HG02642 (cell line): ENCODE measurements at regions not wholly inside any gene's neighbourhood (a gene's known extent, or its start where the extent isn't known, plus 50 kb on each side); places are given as distances from the start of the nearest gene placed in this dataset.
"Not testable (repeated sequence)": the region's sequence is repeated elsewhere in the genome, so short reads cannot be mapped to it uniquely, and the experiment has no call there.

Experiments used
- ATAC-seq: cut with Tn5 transposase; IDR thresholded peaks from one replicate; pipeline ENCODE4 v1.9.1; 2021; ENCODE audit warnings: mild to moderate bottlenecking; ENCODE audit not compliant: unreplicated experiment, poor library complexity

DNA sequence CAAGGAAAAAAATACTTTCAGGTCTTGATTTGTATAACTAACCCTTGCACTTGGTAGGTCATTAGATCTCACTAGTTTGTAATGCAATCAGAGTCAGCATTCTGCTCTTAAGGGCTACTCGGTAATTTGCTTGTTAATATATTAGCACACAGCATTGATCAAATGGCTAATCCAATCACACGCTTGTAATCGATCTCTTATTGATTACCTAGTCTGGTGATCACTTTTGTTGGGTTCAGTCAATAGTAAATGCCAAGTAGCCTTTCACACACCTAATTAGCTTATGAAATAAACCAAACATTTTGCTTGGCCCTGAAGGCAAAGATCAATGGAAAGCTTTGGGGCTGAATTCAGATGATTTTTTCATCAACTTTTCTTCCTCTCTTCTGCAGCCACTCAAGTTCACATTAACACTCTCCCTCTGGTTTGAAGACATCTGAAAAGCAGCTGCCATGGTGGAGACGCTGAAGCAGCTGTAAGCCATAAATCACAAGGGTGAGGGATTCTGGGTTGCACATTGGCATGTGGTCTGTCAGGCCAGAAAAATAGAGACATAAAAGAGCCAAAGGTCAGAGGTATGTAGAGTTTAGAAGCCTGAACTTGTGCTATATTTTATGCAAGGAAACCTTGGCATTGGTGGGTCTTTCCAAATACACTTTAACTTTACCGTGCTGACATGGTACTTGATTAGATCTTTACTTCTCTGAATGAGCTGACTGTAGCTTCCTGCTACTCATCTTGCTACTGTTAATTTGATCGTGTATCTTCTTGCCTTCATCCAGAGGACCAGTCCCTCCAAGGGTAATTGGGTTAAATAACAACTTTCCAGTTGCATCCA lies 234.4 kb downstream of the SIM1 start:
- no peak for ATAC-seq

DNA sequence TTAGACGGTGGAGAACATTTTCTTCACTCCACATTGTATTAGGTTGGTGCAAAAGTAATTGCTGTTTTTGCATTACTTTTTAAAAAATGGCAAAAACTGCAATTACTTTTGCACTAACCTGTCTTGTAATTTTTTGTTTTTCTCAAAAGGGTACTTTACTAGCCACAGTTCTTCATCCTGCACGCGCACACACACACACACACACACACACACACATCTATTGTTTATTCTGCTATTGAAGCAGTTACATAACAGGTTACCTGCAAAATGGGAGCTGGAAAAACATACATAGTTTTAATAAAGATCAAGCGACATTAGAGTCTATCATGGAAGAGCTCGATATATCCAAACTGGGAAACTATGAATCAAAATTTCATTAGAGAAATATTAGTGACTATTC lies 235.2 kb downstream of the SIM1 start:
- ATAC-seq, result no peak

DNA sequence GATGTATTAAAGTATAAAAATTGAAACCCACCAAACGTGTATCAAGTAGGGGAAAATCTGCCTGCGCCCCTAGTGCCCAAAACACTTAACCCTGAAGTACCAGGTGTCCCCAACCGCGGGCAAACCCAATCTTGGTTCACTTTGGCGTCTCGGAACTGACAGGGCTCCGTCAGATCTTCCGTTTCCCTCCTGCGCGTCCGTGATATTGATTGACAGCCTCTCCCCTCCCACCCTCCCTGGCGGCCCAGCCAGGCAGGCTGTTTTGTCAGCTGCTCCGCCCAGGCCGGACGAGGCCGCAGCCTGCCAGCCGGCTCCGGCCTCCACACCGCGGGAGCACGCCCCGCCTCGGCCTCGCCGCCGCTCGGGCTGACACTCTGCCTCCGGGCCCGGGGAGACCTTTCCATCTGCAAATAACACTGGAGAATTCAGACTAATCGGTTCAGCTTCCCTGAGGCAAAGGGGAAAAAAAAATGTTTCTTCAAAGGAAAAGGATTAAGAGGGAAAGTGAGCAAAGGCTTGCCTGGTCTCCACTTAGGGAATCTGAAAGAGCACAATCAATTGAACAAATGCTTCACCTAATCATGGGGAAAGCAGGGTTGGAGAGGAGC lies 234.9 kb upstream of the MCHR2 start:
- ATAC-seq, result peak; percentile 100

DNA sequence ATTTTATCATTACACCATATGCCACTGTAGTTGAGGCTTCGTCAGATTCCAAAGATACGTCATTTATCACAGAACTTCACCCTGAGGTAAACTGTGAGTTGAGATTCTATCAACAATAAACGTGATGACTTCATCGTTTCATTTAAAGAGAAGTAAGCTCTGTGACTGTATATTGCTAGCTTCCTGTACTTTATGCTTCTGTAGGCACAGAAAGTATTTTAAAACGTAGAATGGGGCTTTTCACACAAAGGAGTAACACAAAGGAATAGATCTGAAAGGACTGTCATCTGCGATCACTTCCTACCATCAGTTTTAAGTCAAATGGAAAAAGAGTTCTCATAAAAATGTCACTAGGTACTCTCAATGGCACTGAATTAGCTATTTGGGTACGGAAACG lies 234.4 kb upstream of the MCHR2 start:
- peak; percentile 10 for ATAC-seq

DNA sequence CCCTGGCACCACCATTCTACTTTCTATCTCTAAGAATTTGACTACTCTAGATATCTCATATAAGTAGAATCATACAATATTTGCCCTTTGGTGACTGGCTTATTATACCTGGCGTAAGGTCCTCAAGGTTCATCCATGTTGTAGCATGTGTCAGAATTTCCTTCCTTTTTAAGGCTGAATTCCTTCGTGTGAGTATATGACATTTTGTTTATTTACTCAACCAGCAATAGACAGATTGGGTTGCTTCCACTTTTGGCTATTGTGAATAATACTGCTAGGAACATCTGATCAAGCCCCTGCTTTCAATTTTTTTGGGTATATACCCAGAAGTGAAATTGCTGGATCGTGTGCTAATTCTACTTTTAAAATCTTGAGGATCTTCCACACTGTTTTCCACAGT lies 232.8 kb upstream of the MCHR2 start:
- ATAC-seq, result no peak

DNA sequence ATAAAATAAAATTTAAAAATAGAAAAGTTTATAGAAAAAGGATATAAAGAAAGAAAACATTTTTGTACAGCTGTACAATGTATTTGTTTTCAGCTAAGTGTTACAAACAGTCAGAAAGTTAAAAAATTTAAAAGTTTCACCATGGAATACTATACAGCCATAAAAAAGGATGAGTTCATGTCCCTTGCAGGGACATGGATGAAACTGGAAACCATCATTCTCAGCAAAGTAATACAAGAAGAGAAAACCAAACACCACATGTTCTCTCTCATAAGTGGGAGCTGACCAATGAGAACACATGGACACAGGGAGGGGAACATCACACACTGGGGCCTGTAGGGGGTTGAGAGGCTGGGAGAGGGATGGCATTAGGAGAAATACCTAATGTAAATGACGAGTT lies 229.9 kb upstream of the MCHR2 start:
- not testable (repeated sequence) for ATAC-seq

DNA sequence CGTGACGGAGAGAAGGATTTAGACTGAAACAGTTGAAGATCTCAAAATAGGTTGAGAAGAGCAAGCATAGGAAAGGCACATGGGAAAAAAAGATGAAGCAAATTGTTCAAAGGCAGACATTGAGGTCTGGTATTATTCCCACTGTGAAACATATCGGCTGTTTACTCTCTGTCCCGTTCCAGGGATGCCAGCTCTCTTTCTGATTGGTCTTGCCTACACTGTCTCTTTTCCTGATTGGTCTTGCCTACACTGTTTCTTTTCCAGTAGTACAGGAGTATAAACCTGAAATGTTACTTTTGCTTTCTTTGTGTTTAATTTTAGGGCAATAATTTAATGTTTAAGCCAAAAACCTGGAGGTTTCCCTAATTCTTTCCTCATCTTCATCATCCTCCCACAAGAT lies 226.5 kb upstream of the MCHR2 start:
- ATAC-seq, result no peak

DNA sequence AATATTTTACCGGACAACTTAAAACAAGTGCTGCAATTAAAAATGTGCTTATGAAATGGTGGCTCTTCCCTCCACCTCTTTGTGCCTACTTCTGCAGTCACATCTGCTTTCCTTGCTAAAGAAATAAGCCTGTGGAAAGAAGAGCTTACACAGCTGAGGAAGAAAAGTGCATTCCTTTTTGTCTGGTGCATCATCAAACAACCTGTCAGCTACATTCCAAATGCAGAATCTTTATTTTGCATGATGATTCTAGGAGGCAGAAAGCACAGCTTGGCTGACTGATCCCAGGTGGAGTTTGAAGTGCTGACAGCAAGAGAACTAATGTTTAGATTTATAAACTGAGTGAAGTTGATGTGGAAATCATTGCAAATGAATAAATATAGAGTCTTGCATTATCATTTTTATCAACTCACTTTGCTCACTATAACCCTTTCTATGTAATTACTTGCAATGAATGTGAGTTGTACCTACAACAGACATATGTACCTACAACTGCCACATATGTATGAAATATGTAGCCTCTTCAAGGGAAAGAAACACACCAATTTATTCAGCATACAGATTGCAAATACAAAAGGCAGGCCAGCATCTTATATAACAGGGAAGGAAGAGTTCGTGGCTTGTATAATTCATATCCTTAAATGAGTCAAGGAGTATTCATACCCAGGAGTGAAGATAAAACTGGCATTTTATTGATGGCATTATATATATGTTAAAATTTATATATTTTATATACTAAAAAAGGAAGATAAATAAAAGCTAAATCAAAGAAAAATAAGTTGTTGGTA lies 223.4 kb upstream of the MCHR2 start:
- no peak for ATAC-seq

DNA sequence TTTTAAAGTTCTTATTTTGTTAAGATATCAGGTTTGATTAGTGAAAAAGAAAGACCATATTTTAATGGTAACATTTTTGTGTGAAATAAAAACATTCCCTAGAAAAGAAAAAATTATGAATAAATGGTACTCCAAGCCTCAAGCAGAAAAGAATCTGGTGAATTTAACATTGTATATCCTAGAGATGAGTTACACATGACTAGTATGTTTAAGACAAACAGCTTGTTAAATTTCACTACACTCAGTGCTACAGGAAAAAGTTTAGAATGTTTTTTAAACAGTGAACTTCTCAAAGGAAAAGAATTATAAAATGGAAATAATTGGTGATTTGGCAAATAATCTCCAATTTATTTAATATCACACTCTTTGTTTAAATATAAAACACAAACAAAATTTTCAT lies 222.7 kb upstream of the MCHR2 start:
- no peak for ATAC-seq

DNA sequence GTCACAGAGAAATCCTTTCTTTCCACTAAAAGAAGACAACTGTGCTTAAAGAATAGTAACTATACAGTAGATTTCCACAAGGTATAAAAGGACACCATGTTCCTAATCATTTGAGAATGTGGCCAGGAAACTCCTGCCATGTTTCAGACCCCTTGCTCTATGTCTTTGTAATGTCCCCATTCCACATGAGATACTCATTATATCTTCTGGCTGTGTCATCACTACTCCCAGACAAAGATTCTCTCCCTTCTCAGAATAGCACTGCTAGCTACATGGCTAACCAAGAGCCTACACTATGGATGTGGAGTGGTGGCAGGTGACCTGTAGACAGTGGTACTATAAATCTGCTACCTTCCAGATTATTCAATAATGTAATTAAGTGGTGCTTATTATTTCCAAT lies 218.1 kb upstream of the MCHR2 start:
- no peak for ATAC-seq

DNA sequence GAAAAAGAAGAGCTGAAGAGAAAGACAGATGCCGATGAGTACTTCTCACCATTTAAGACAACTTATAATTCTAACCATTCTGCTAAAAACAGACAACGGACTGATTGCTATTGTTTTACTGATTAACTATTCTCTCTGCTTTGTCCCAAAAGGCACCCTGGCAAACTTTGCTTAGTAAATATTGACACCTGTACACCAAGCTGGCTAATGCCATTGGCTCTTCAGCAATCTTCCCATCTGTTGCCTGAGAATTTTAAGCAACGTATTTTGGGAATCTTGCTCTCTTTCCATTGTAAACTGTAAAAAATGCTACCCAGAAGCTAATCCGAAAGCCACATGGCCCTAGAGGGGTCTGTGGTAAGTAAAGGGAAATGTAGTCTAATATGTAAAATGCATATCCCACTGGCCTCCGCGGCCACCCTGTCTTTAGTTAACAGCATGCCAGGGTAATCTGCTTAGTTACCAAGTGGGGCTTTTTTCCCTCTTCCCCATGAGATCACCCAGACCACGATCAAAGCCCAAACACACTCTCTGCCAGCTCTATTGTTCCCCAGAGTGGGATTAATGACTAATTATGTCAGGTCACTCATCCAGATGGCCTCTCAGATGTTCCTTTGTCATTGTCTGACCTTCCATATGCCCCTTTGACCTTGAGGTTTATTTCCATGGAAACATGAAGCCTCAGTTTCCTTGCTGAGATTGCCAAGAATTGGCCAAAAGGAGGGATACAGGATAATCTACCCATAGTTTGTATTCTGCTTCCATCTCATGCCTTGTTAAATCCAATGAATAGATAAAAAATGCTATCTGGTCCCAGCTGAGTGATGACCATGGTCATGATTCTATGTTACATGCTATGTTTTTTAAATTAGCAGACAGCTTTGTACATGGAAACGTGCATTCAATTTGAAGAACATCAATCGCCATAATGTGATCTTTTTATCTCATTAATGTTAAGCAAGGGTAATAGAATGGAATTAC lies 216.4 kb upstream of the MCHR2 start:
- no peak for ATAC-seq

DNA sequence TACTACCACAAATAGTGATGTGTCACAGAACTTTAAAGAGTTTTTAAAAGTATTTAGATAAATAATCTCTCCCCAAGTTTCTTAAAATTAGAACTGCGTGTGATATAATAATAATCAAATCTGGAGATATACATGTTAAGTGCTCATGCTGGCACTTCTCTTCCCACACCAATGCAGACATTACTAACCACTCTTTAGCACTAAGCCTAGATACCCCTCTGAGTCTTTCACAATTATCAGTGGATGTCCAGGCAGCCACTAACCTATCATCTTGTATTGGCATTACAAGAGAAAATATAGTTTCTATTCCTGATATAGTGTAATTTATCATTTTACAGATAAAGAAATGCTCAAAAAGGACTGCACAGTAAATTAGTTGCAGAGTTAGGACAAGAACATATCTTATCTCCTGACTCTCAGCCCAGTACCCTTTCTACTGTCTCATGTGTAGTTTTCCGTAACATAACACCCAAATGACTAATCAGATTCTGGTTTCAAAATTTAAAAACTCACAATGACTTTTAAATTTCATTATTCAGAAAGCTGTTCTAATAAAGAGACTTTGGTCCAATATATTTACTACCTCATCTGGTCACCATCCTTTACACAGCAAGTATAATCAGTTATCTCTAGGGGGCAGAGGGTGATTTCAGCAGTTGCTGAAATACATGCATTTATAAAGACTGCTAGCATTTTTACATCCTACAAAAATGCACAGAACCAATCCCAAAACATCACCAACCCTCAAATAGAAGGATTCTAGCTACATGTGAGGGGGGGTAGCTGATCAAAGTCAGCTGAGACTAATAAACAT lies 215.5 kb upstream of the MCHR2 start:
- no peak for ATAC-seq

DNA sequence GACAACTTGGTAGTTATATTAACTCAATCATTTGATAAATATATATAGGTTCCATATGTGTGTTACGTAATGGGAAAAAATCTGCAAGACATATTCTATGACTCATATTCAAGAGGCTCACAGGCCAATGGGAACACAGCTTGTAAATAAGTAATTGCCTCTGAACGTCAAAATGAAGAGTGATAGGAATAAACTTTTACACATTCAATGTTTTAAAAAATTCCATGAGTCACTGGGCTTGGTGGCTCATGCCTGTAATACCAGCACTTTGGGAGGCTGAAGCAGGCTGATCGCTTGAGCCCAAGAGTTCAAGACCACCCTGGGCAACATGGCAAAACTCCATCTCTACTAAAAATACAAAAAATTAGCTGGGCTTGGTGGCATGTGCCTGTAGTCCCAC lies 209.4 kb upstream of the MCHR2 start:
- ATAC-seq, result no peak

DNA sequence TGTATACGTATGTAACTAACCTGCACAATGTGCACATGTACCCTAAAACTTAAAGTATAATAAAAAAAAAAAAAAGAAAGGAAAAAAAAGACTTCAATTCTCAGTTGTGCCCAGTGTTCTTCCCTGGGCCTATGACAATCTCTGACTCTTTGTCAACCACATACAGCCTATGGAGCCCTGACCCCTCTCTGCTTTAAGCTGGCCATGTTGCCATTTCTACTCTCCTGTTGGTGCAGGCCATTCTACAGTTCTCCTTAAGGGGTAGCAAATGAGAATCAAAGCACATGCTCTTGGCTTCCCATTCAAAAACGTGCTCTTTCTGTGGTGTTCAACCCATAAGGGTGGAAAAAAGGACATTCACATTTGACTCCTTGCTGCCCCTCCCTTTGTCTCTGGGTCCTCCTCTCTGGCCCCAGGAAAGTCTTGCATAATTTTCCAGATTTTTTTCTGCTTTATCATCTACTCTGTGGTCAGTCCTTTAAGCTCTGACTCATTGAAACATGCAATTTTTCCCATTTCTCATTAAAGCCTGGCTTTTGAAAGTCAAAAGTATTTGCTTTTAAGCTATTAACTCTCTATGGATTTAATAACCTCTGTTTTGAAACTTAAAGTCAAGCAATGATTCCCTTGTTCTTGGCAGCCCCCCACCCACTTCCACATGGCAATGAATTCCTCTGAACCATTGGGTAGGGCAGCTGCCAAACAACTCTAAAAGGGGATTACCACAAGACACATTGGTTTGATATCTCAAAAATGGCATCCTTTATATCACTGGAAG lies 208.6 kb upstream of the MCHR2 start:
- ATAC-seq, result no peak

DNA sequence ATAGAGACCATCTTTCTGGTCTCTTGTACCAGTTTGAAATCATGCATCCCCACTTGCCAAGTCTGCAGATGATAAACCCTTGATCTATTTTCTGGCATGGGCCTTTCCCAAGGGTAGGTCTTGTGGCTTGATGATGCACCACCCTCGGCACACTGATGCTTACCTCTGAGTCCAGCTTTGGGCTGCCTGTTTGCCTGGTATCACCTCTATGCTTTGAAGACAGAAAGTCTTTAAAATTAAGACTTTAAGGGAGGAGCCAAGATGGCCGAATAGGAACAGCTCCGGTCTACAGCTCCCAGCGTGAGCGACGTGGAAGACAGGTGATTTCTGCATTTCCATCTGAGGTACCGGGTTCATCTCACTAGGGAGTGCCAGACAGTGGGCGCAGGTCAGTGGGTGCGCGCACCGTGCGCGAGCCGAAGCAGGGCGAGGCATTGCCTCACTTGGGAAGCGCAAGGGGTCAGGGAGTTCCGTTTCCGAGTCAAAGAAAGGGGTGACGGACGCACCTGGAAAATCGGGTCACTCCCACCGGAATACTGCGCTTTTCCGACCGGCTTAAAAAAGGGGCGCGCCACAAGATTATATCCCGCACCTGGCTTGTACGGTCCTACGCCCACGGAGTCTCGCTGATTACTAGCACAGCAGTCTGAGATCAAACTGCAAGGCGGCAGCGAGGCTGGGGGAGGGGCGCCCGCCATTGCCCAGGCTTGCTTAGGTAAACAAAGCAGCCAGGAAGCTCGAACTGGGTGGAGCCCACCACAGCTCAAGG lies 202.4 kb upstream of the MCHR2 start:
- ATAC-seq, result not testable (repeated sequence)

DNA sequence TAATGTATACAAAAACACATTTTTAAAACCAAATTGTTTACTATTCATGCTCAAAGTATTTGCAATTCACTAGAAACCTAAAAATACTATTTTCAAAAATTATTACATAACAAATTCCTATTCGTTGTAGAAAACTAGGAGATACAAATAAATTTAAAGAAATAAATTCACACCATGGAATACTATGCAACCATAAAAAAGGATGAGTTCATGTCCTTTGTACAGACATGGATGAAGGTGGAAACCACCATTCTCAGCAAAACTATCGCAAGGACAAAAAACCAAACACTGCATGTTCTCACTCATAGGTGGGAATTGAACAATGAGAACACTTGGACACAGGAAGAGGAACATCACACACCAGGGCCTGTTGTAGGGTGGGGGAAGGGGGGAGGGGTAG lies 201.2 kb upstream of the MCHR2 start:
- ATAC-seq, result not testable (repeated sequence)

DNA sequence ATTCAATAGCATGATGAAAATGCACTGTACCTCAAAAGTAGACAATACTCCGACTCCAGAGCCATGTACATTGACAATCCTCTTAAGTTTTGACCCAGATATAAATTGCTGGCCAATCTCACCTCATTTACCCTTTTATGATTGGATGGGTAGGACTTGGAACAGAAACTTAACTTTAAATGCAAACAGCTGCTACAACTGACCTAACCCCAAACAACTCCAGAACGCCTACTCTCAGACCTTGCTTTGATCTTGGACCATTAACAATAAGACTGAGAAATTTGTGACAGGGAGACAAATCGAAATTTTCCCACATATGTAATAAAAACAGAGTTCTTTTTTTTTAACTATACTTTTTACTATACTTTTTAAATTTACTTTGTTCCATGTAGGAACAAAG lies 200.5 kb upstream of the MCHR2 start:
- ATAC-seq, result no peak

DNA sequence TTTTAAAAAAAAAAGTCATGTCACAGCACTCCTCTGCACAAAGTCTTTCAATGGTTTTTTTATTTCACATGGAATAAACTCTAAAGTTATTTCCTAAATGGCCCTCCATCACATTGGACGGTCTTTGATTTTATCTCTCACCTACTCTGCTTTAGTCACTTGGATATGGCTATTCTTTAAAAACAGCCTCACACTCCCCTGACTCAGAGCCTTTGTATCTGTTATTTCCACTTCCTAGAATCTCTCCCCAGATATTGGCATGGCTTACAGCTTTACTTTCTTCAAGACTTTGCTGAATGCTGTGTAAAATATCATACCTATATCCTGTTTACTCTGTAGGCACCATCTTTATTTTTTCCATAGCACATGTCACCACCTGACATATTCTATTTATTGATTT lies 194.7 kb upstream of the MCHR2 start:
- ATAC-seq, result no peak
